Suprapubic skin (tissue), 3 donors: ENCODE measurements at regions not wholly inside any gene's neighbourhood (a gene's known extent, or its start where the extent isn't known, plus 50 kb on each side); places are given as distances from the start of the nearest gene placed in this dataset.

Source experiments
- POLR2A ChIP-seq, 2 donors: fragments of 450-650 bp; IDR thresholded peaks; one replicate each; pipeline ENCODE4 v1.6.1; 2017; ENCODE audit warnings: antibody characterized with exemption in 2 of 2, mild to moderate bottlenecking in 2 of 2, moderate library complexity in 2 of 2
- TF ChIP-seq, protein P1 (sequence below), 2 donors: fragments of 200-600 bp in 1 of 2; fragments of 450-650 bp in 1 of 2; sonication (generic) in 1 of 2; IDR thresholded peaks; one replicate each; pipeline ENCODE4 v1.5.1; 2016 to 2019; ENCODE audit warnings: antibody characterized with exemption in 2 of 2, mild to moderate bottlenecking in 1 of 2, moderate library complexity in 1 of 2

DNA sequence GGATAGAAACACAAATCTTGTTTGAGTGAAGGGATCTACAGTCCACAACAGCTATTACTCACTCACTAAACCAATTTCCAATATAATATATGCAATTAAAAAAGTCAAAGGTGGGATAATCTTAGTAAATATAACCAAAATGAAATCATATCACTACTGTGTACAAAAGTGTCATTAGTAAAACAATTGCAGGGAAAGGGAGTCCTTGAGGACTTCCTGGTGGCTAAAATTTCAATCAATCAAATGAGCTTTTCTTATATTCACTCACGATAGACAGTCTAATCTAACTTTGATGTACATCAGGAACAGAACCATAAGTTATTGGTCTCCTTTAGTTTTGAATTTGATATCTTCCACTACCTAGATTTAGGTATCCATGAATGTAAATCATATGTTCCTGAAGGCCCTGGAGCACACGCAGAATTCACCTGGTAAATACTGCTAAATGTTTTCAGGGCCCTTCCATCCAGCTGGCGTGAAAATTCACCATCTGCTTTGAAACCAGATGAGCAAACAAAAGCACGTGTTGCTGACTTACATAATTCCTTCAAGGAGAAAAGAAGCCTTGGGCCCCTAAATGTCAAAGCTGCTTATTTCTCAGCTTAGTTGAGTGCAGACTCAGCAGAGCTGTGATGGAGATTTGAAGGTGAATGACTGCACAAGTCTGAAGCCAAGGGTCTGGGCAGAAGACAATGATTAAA, 159.3 kb upstream of the TMEM196 start:
- TF ChIP-seq, protein P1, sequence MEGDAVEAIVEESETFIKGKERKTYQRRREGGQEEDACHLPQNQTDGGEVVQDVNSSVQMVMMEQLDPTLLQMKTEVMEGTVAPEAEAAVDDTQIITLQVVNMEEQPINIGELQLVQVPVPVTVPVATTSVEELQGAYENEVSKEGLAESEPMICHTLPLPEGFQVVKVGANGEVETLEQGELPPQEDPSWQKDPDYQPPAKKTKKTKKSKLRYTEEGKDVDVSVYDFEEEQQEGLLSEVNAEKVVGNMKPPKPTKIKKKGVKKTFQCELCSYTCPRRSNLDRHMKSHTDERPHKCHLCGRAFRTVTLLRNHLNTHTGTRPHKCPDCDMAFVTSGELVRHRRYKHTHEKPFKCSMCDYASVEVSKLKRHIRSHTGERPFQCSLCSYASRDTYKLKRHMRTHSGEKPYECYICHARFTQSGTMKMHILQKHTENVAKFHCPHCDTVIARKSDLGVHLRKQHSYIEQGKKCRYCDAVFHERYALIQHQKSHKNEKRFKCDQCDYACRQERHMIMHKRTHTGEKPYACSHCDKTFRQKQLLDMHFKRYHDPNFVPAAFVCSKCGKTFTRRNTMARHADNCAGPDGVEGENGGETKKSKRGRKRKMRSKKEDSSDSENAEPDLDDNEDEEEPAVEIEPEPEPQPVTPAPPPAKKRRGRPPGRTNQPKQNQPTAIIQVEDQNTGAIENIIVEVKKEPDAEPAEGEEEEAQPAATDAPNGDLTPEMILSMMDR (IDR thresholded peaks at IDR 0.05) = no peak
- TF ChIP-seq POLR2A (IDR thresholded peaks at IDR 0.05) = no peak
